H1 (cell line): ENCODE measurements at regions not wholly inside any gene's neighbourhood (a gene's known extent, or its start where the extent isn't known, plus 50 kb on each side); places are given as distances from the start of the nearest gene placed in this dataset.

Experiments
- CTCF ChIA-PET: fragments of 300-600 bp; sonication (Branson Sonifier 250); formaldehyde crosslinking; loops from one replicate; lab custom pipeline; 2021; ENCODE audit not compliant: partially characterized antibody; lab: Charles Lee
- POLR2A ChIA-PET: fragments of 300-600 bp; sonication (Branson Sonifier 250); formaldehyde crosslinking; loops from one replicate; lab custom pipeline; 2021; ENCODE audit warnings: inconsistent platforms; ENCODE audit not compliant: partially characterized antibody; lab: Charles Lee
- DNase-seq, 2 experiments: peaks; one replicate each; pipeline versions ENCODE4 v3.0.0 to v3.0.0-alpha.2; 2010 to 2022; ENCODE audit warnings: low spot score in 2 of 2, low read depth in 1 of 2, mixed read lengths in 1 of 2
- FAIRE-seq: peaks from 2 replicates; lab custom pipeline; 2011; peaks lifted over from hg19 to GRCh38; lab: Jason Lieb, UNC
- H2AFZ ChIP-seq: 2 replicates; pipeline ENCODE4 v1.8.1; 2012; ENCODE audit warnings: low read length, inconsistent platforms
- H2AK5ac ChIP-seq: 2 replicates; pipeline ENCODE4 v1.6.1; 2013; ENCODE audit warnings: low read depth, low read length
- H2BK120ac ChIP-seq: replicated peaks from 2 replicates; pipeline ENCODE3; 2013; ENCODE audit warnings: low read depth, low read length, inconsistent platforms
- H2BK12ac ChIP-seq: 2 replicates; pipeline ENCODE4 v1.6.1; 2013; ENCODE audit warnings: low read depth, low read length
- H2BK15ac ChIP-seq: 2 replicates; pipeline ENCODE4 v1.6.1; 2013; ENCODE audit warnings: low read length
- H2BK20ac ChIP-seq: 2 replicates; pipeline ENCODE4 v1.6.1; 2013; ENCODE audit warnings: low read length
- H2BK5ac ChIP-seq: 2 replicates; pipeline ENCODE4 v1.6.1; 2013; ENCODE audit warnings: low read depth, low read length
- H3K14ac ChIP-seq: 2 replicates; pipeline ENCODE4 v1.6.1; 2013; ENCODE audit warnings: inconsistent platforms; ENCODE audit not compliant: insufficient read length
- H3K18ac ChIP-seq: 2 replicates; pipeline ENCODE4 v1.6.1; 2013; ENCODE audit warnings: low read length; ENCODE audit errors: extremely low read depth
- H3K23ac ChIP-seq: 2 replicates; pipeline ENCODE4 v1.6.1; 2013; ENCODE audit warnings: inconsistent platforms; ENCODE audit not compliant: insufficient read length
- H3K23me2 ChIP-seq: 2 replicates; pipeline ENCODE4 v1.6.1; 2013; ENCODE audit warnings: low read depth, low read length
- H3K27ac ChIP-seq: 2 replicates; pipeline ENCODE4 v1.6.1; 2011; ENCODE audit warnings: low read depth, low read length, inconsistent platforms
- H3K27me3 ChIP-seq, 4 experiments: replicated peaks in 1 of 4; 1 replicate in 1 of 4; 2 replicates in 3 of 4; pipeline versions ENCODE4 v1.6.1 to v1.8.1; 2011 to 2013; ENCODE audit warnings: low read length in 3 of 4, mild to moderate bottlenecking in 3 of 4, inconsistent platforms in 2 of 4, mixed read lengths in 2 of 4, moderate library complexity in 1 of 4; ENCODE audit not compliant: control insufficient read depth in 3 of 4, insufficient read depth in 3 of 4; ENCODE audit errors: extremely low read depth in 1 of 4
- H3K36me3 ChIP-seq, 4 experiments: 2 replicates each; pipeline versions ENCODE4 v1.6.1 to v1.8.1; 2011 to 2013; ENCODE audit warnings: mild to moderate bottlenecking in 4 of 4, low read length in 3 of 4, moderate library complexity in 2 of 4, control low read depth in 1 of 4, inconsistent platforms in 1 of 4; ENCODE audit not compliant: insufficient read depth in 4 of 4, control insufficient read depth in 2 of 4
- H3K4ac ChIP-seq: replicated peaks from 2 replicates; pipeline ENCODE3; 2013; ENCODE audit warnings: low read length, low read depth, mixed read lengths, inconsistent platforms; ENCODE audit not compliant: insufficient read length
- H3K4me1 ChIP-seq, 4 experiments: replicated peaks in 1 of 4; 1 replicate in 1 of 4; 2 replicates in 3 of 4; pipeline versions ENCODE4 v1.6.1 to v1.8.1; 2011 to 2013; ENCODE audit warnings: low read length in 3 of 4, inconsistent platforms in 2 of 4, mixed read lengths in 1 of 4; ENCODE audit not compliant: insufficient read depth in 4 of 4, control insufficient read depth in 3 of 4
- H3K4me2 ChIP-seq, 2 experiments: 2 replicates each; pipeline versions ENCODE4 v1.6.1 to v1.8.1; 2011 to 2013; ENCODE audit warnings: low read depth in 2 of 2, low read length in 2 of 2, control low read depth in 1 of 2, inconsistent platforms in 1 of 2, mild to moderate bottlenecking in 1 of 2; ENCODE audit not compliant: insufficient read depth in 1 of 2
- H3K4me3 ChIP-seq, 4 experiments: fragments of 200-600, 300-600 bp in 1 of 4; sonication (generic), shearing (Covaris generic), sonication (Bioruptor Twin) in 1 of 4; 2 replicates each; pipeline versions ENCODE4 v1.5.1 to v1.8.1; 2011 to 2016; ENCODE audit warnings: low read length in 4 of 4, low read depth in 3 of 4, control low read depth in 2 of 4, inconsistent platforms in 2 of 4, mild to moderate bottlenecking in 2 of 4, mixed read lengths in 1 of 4, moderate library complexity in 1 of 4; ENCODE audit not compliant: insufficient read depth in 2 of 4; ENCODE audit errors: extremely low read depth in 1 of 4
- H3K56ac ChIP-seq: replicated peaks from 2 replicates; pipeline ENCODE3; 2013; ENCODE audit warnings: low read depth, mild to moderate bottlenecking, mixed read lengths, low read length, inconsistent platforms; ENCODE audit not compliant: insufficient read length
- H3K79me1 ChIP-seq: 2 replicates; pipeline ENCODE4 v1.6.1; 2013; ENCODE audit warnings: low read depth, low read length, control low read depth
- H3K79me2 ChIP-seq, 2 experiments: 2 replicates each; pipeline versions ENCODE4 v1.6.1 to v1.8.1; 2012 to 2013; ENCODE audit warnings: low read length in 2 of 2, mild to moderate bottlenecking in 2 of 2, inconsistent platforms in 1 of 2; ENCODE audit not compliant: insufficient read depth in 2 of 2, control insufficient read depth in 1 of 2
- H3K9ac ChIP-seq, 4 experiments: replicated peaks in 1 of 4; 1 replicate in 1 of 4; 2 replicates in 3 of 4; pipeline versions ENCODE4 v1.6.1 to v1.8.1; 2011 to 2013; ENCODE audit warnings: low read depth in 3 of 4, low read length in 3 of 4, control low read depth in 2 of 4, mild to moderate bottlenecking in 2 of 4, moderate library complexity in 2 of 4, inconsistent platforms in 1 of 4; ENCODE audit errors: extremely low read depth in 1 of 4
- H3K9me3 ChIP-seq, 2 experiments: 2 replicates each; pipeline versions ENCODE4 v1.6.1 to v1.8.1; 2012 to 2013; ENCODE audit warnings: mild to moderate bottlenecking in 2 of 2, moderate library complexity in 2 of 2, control low read depth in 1 of 2, inconsistent platforms in 1 of 2, low read depth in 1 of 2, low read length in 1 of 2, mixed read lengths in 1 of 2; ENCODE audit not compliant: insufficient read depth in 2 of 2
- H4K20me1 ChIP-seq, 2 experiments: replicated peaks in 1 of 2; 2 replicates each; pipeline versions ENCODE3 to v1.8.1; 2011 to 2013; ENCODE audit warnings: inconsistent platforms in 2 of 2, low read length in 2 of 2, mild to moderate bottlenecking in 1 of 2; ENCODE audit not compliant: insufficient read depth in 2 of 2, control insufficient read depth in 1 of 2
- H4K5ac ChIP-seq: 2 replicates; pipeline ENCODE4 v1.6.1; 2013; ENCODE audit warnings: low read length, low read depth, mixed read lengths, inconsistent platforms; ENCODE audit not compliant: insufficient read length
- H4K8ac ChIP-seq: 2 replicates; pipeline ENCODE4 v1.8.0; 2013; ENCODE audit warnings: mild to moderate bottlenecking, moderate library complexity, low read length, inconsistent platforms; ENCODE audit not compliant: insufficient read depth; ENCODE audit errors: extremely low read depth
- H4K91ac ChIP-seq: replicated peaks from 2 replicates; pipeline ENCODE3; 2013; ENCODE audit warnings: low read length, mixed read lengths, inconsistent platforms; ENCODE audit not compliant: insufficient read length
- BACH1 ChIP-seq: IDR thresholded peaks from 2 replicates; pipeline ENCODE4 v1.6.1; 2012; ENCODE audit warnings: low read length, improper control_type of control experiment
- CBX8 ChIP-seq: fragments of 300-800, 300-1000 bp; sonication (generic); IDR thresholded peaks from 2 replicates; pipeline ENCODE4 v1.7.1; 2016; ENCODE audit warnings: low read depth, low read length, borderline replicate concordance
- EGR1 ChIP-seq: IDR thresholded peaks from 2 replicates; pipeline ENCODE4 v1.6.1; 2011; ENCODE audit warnings: low read depth, low read length, borderline replicate concordance
- EP300 ChIP-seq, 2 experiments: IDR thresholded peaks; 1 replicate in 1 of 2; 2 replicates in 1 of 2; pipeline ENCODE4 v1.6.1; 2011 to 2012; ENCODE audit warnings: low read depth in 2 of 2, low read length in 2 of 2, mild to moderate bottlenecking in 2 of 2, borderline replicate concordance in 1 of 2, inconsistent platforms in 1 of 2, moderate library complexity in 1 of 2
- FOSL1 ChIP-seq: IDR thresholded peaks from 2 replicates; pipeline ENCODE4 v1.6.1; 2011; ENCODE audit warnings: mild to moderate bottlenecking, low read depth, low read length, moderate library complexity; ENCODE audit not compliant: insufficient read depth
- KDM1A ChIP-seq: fragments of 200-600, 300-600 bp; sonication (generic); IDR thresholded peaks from 2 replicates; pipeline ENCODE4 v1.7.1; 2016; ENCODE audit warnings: mild to moderate bottlenecking, low read length, borderline replicate concordance
- KDM4A ChIP-seq: IDR thresholded peaks from one replicate; pipeline ENCODE4 v1.7.1; 2012; ENCODE audit warnings: low read depth, mild to moderate bottlenecking, moderate library complexity, low read length, inconsistent platforms; ENCODE audit not compliant: severe bottlenecking
- RXRA ChIP-seq: IDR thresholded peaks from 2 replicates; pipeline ENCODE4 v1.6.1; 2011; ENCODE audit warnings: low read depth, mild to moderate bottlenecking, low read length, moderate library complexity; ENCODE audit not compliant: insufficient read depth
- SP2 ChIP-seq: IDR thresholded peaks from 2 replicates; pipeline ENCODE4 v1.6.1; 2012; ENCODE audit warnings: mild to moderate bottlenecking, low read length, inconsistent platforms
- SUZ12 ChIP-seq: fragments of 200-600 bp; sonication (generic); IDR thresholded peaks from 2 replicates; pipeline ENCODE4 v1.6.1; 2012; ENCODE audit warnings: mild to moderate bottlenecking, inconsistent platforms, low read length, moderate library complexity, mixed read lengths
- TAF1 ChIP-seq: IDR thresholded peaks from 2 replicates; pipeline ENCODE4 v1.6.1; 2011; ENCODE audit warnings: mild to moderate bottlenecking, low read depth, low read length
- TBP ChIP-seq: IDR thresholded peaks from 2 replicates; pipeline ENCODE4 v1.6.1; 2011; ENCODE audit warnings: low read depth, low read length, improper control_type of control experiment
- TEAD4 ChIP-seq: IDR thresholded peaks from 2 replicates; pipeline ENCODE4 v1.6.1; 2012; ENCODE audit warnings: low read depth, low read length, inconsistent platforms, mixed read lengths
- WGBS, 2 experiments: shearing (Covaris generic) in 1 of 2; methylation state at CpG; one replicate each; pipeline versions ENCODE4 v1.1.6 to v1.1.7; 2013 to 2015; ENCODE audit warnings: low lambda C conversion rate in 2 of 2, mixed read lengths in 2 of 2, inconsistent platforms in 1 of 2, low coverage in 1 of 2, missing lambda C conversion rate in 1 of 2; ENCODE audit not compliant: insufficient replicate concordance in 2 of 2, insufficient coverage in 1 of 2, insufficient read length in 1 of 2; ENCODE audit errors: extremely low coverage in 1 of 2, missing lambda C conversion rate in 1 of 2; 5-methylcytosine and 5-hydroxymethylcytosine counted together

GRCh38 chr6:43895656-43896328 is 125.8 kb downstream of the VEGFA start:
- no peak overlapping the region for H2AFZ ChIP-seq
- H3K4me2 ChIP-seq: no peak overlapping the region
- no peak overlapping the region for H2AK5ac ChIP-seq
- no peaks in the 10 kb centered on the region for H3K79me2 ChIP-seq
- H4K5ac ChIP-seq: no peak overlapping the region
- CTCF ChIA-PET: interaction anchor here (0.9 to 2.1 kb wide), 3 partner anchors 10 to 178 kb away, joined by 3 to 8 read pairs (median 3); no protein-coding TSS in a partner anchor
- WGBS, 2 experiments: 82% methylated on average over 5 of the region's 5 CpGs; no CpG with 5 or more reads in 1 of the 2 experiments
- H2BK120ac ChIP-seq: no peak overlapping the region
- no peak overlapping the region for H2BK15ac ChIP-seq
- no peak overlapping the region for H3K4me3 ChIP-seq
- H3K36me3 ChIP-seq: no peaks in the 10 kb centered on the region
- no peak for FAIRE-seq
- H3K23me2 ChIP-seq: peaks cover 3% of the 10 kb centered on the region; the same call in 1 of the 2 replicates
- H3K4me1 ChIP-seq: peaks cover 2 to 7% (median 5%) of the 10 kb centered on the region in 4 experiments; a peak in 6 of 7 replicates
- TF ChIP-seq KDM4A: no peak
- no peak for TF ChIP-seq TBP
- TF ChIP-seq KDM1A: no peak
- TF ChIP-seq EGR1: no peak
- no peak for TF ChIP-seq RXRA
- no peak for TF ChIP-seq SUZ12
- TF ChIP-seq CBX8: no peak
- no peak for TF ChIP-seq TEAD4
- TF ChIP-seq FOSL1: no peak
- no peak for TF ChIP-seq BACH1
- no peak for TF ChIP-seq TAF1
- TF ChIP-seq SP2: no peak
- no peak for TF ChIP-seq EP300 (IDR thresholded peaks at IDR 0.05; ENCODE audit: borderline replicate concordance in 1 of 2, low read depth in 2 of 2, low read length in 2 of 2)
- POLR2A ChIA-PET: interaction anchor here (1.0 to 1.5 kb wide), 2 partner anchors 9 kb away, joined by 3 to 4 read pairs; no protein-coding TSS in a partner anchor
- no peaks in the 10 kb centered on the region for H4K20me1 ChIP-seq
- H4K91ac ChIP-seq: no peak overlapping the region
- no peak overlapping the region for H3K27ac ChIP-seq
- no peak for DNase-seq
- H2BK20ac ChIP-seq: no peak overlapping the region
- H2BK5ac ChIP-seq: no peak overlapping the region
- no peaks in the 10 kb centered on the region for H3K79me1 ChIP-seq
- H3K56ac ChIP-seq: no peak overlapping the region
- peaks cover 0 to 7% (median 2%) of the 10 kb centered on the region in 4 experiments; a peak in 4 of 7 replicates for H3K27me3 ChIP-seq
- no peak overlapping the region for H3K18ac ChIP-seq
- H3K9me3 ChIP-seq: no peaks in the 10 kb centered on the region
- H2BK12ac ChIP-seq: no peak overlapping the region
- no peak overlapping the region for H3K4ac ChIP-seq
- no peak overlapping the region for H4K8ac ChIP-seq
- no peak overlapping the region for H3K23ac ChIP-seq
- H3K9ac ChIP-seq: no peak overlapping the region
- H3K14ac ChIP-seq: no peak overlapping the region
